Thyroid gland (tissue), 4 donors: ENCODE measurements at regions not wholly inside any gene's neighbourhood (a gene's known extent, or its start where the extent isn't known, plus 50 kb on each side); places are given as distances from the start of the nearest gene placed in this dataset.

Experiments used
- DNase-seq, 2 donors: peaks; one replicate each; pipeline ENCODE4 v3.0.0-alpha.2; 2019
- H3K27ac ChIP-seq, 3 donors: fragments of 200-600 bp; sonication (generic); 1 replicate in 2 of 3; 2 replicates in 1 of 3; pipeline ENCODE4 v1.5.1; 2016 to 2019; ENCODE audit warnings: mild to moderate bottlenecking in 1 of 3, moderate library complexity in 1 of 3
- H3K27me3 ChIP-seq: fragments of 200-600 bp; sonication (generic); one replicate; pipeline ENCODE4 v1.5.1; 2019
- H3K36me3 ChIP-seq, 2 donors: fragments of 200-600 bp; sonication (generic); one replicate each; pipeline ENCODE4 v1.5.1; 2016 to 2019
- H3K4me1 ChIP-seq, 2 donors: fragments of 200-600 bp; sonication (generic); one replicate each; pipeline ENCODE4 v1.5.1; 2017 to 2019
- H3K4me3 ChIP-seq, 3 donors: fragments of 200-600 bp; sonication (generic); replicated peaks in 1 of 3; 1 replicate in 2 of 3; 2 replicates in 1 of 3; pipeline ENCODE4 v1.5.1; 2016; ENCODE audit warnings: mild to moderate bottlenecking in 1 of 3
- H3K9me3 ChIP-seq: fragments of 200-600 bp; sonication (generic); one replicate; pipeline ENCODE4 v1.5.1; 2017
- CTCF ChIP-seq, 6 experiments: fragments of 200-600 bp in 3 of 6; fragments of 450-650 bp in 3 of 6; sonication (generic) in 3 of 6; IDR thresholded peaks; one replicate each; pipeline ENCODE4 v1.5.1; 2016 to 2019; ENCODE audit warnings: antibody characterized with exemption in 6 of 6, mild to moderate bottlenecking in 2 of 6, inconsistent platforms in 1 of 6, moderate library complexity in 1 of 6
- POLR2A ChIP-seq, 2 donors: fragments of 450-650 bp; IDR thresholded peaks; one replicate each; pipeline ENCODE4 v1.6.1; 2017; ENCODE audit warnings: antibody characterized with exemption in 2 of 2, mild to moderate bottlenecking in 2 of 2, moderate library complexity in 1 of 2
- WGBS, 2 donors: methylation state at CpG; one replicate each; pipeline ENCODE4 v1.1.5; 2017; 5-methylcytosine and 5-hydroxymethylcytosine counted together
- intact Hi-C: fragments of 100-400 bp; cut with DNase I; formaldehyde crosslinking; loops from one replicate; pipeline ENCODE4 v1.15.1; 2023

- H3K9me3 ChIP-seq: no peaks in the 10 kb centered on the region
- no peak overlapping the region for H3K4me3 ChIP-seq
- H3K27me3 ChIP-seq: no peaks in the 10 kb centered on the region
- no peak overlapping the region for H3K27ac ChIP-seq
- DNase-seq: no peak
- no peaks in the 10 kb centered on the region for H3K4me1 ChIP-seq
- no peaks in the 10 kb centered on the region for H3K36me3 ChIP-seq
- intact Hi-C loops: no loop called here
- no peak for TF ChIP-seq POLR2A (IDR thresholded peaks at IDR 0.05)
- TF ChIP-seq CTCF (IDR thresholded peaks at IDR 0.05): no peak
These were observed 337.6 kb upstream of the CHRM2 start for GRCh38 chr7:136530831-136531230.

DNA sequence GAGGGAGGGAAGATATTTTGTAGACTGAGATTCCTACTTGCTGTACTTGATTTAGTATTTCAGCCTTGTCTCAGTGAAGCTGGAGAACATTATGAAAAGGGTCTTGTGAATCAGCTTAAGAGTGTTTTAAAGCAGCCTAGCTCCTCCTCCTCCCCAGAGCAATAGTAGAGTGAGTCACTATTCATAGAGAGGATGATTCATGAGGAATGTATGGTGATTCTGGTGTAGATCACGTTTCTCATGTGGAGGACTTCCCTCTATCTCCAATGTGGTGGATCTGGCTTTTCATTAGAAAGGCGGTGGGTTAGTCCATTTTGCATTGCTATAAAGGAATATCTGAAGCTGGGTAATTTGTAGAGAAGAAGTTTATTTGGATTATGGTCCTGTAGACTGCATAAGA, 340.1 kb upstream of the CHRM2 start:
- TF ChIP-seq CTCF (IDR thresholded peaks at IDR 0.05) (no peak), POLR2A (IDR thresholded peaks at IDR 0.05) (no peak)
- DNase-seq: no peak
- no peaks in the 10 kb centered on the region for H3K36me3 ChIP-seq
- WGBS, 2 donors: 68 to 70% methylated on average over 2 of the region's 2 CpGs
- intact Hi-C loops: no loop called here
- H3K4me1 ChIP-seq: no peaks in the 10 kb centered on the region
- H3K9me3 ChIP-seq: no peaks in the 10 kb centered on the region
- no peak overlapping the region for H3K27ac ChIP-seq
- H3K4me3 ChIP-seq: no peak overlapping the region
- no peaks in the 10 kb centered on the region for H3K27me3 ChIP-seq

DNA sequence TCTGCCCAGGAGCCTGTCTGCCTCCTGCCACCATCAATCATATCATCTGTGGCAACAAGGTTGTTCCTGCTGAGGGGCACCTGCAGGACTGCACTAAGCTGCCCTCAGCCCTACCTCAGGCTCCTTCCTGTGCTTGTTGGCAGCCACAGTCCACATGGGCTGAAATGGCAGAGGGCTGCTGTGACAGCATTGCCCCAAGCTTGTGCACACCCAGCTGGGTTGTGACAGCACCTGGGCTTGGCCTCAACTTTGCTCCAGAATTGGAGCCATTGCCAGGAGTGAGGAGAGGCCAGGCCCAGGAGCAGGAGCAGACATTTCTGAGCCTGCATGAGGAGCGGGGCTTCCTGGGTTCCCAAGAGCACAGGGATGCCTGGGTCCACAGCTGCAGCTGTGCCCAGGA, 340.9 kb upstream of the CHRM2 start:
- H3K4me3 ChIP-seq: no peak overlapping the region
- no peaks in the 10 kb centered on the region for H3K36me3 ChIP-seq
- no peak for DNase-seq
- no peaks in the 10 kb centered on the region for H3K27me3 ChIP-seq
- H3K27ac ChIP-seq: no peak overlapping the region
- no peaks in the 10 kb centered on the region for H3K4me1 ChIP-seq
- TF ChIP-seq CTCF (IDR thresholded peaks at IDR 0.05): no peak
- 71% methylated on average over 1 of the region's 1 CpG; no CpG with 5 or more reads in 1 of the 2 donors for WGBS, 2 donors
- intact Hi-C loops: no loop called here
- no peaks in the 10 kb centered on the region for H3K9me3 ChIP-seq

- no peaks in the 10 kb centered on the region for H3K9me3 ChIP-seq
- TF ChIP-seq CTCF (IDR thresholded peaks at IDR 0.05) (no peak), POLR2A (IDR thresholded peaks at IDR 0.05) (no peak)
- no peaks in the 10 kb centered on the region for H3K4me1 ChIP-seq
- H3K4me3 ChIP-seq: no peak overlapping the region
- no peak overlapping the region for H3K27ac ChIP-seq
- no peaks in the 10 kb centered on the region for H3K36me3 ChIP-seq
- no peaks in the 10 kb centered on the region for H3K27me3 ChIP-seq
- intact Hi-C loops: no loop called here
- DNase-seq: peak; percentile 47 to 53
- 62 to 70% methylated on average over 6 to 7 of the region's 7 CpGs for WGBS, 2 donors
These were observed 341.9 kb upstream of the CHRM2 start for GRCh38 chr7:136526408-136527105.

- no peaks in the 10 kb centered on the region for H3K9me3 ChIP-seq
- intact Hi-C loops: no loop called here
- H3K4me1 ChIP-seq: no peaks in the 10 kb centered on the region
- 84 to 90% methylated on average over 3 of the region's 3 CpGs for WGBS, 2 donors
- TF ChIP-seq POLR2A (IDR thresholded peaks at IDR 0.05) (no peak), CTCF (IDR thresholded peaks at IDR 0.05) (no peak)
- no peak overlapping the region for H3K4me3 ChIP-seq
- no peak for DNase-seq
- no peak overlapping the region for H3K27ac ChIP-seq
- no peaks in the 10 kb centered on the region for H3K27me3 ChIP-seq
- no peaks in the 10 kb centered on the region for H3K36me3 ChIP-seq
These were observed 344.9 kb upstream of the CHRM2 start for GRCh38 chr7:136523571-136523970.
